SK-N-SH (cell line): ENCODE measurements at regions not wholly inside any gene's neighbourhood (a gene's known extent, or its start where the extent isn't known, plus 50 kb on each side); places are given as distances from the start of the nearest gene placed in this dataset.

Experiments used
- CTCF ChIA-PET: fragments of 300-600, 350-600 bp; formaldehyde crosslinking; extraction: SDS; loops from one replicate; lab custom pipeline; 2021; lab: Yijun Ruan, JAX
- POLR2A ChIA-PET: fragments of 350-600 bp; sonication (Branson Sonifier 250); formaldehyde crosslinking; extraction: SDS; loops from one replicate; lab custom pipeline; 2020; ENCODE audit warnings: antibody characterized with exemption, inconsistent platforms; lab: Yijun Ruan, JAX
- DNase-seq: peaks from one replicate; pipeline ENCODE4 v3.0.0; 2012
- H2AFZ ChIP-seq: fragments of 200-600 bp; sonication (generic); 2 replicates; pipeline ENCODE4 v1.8.1; 2016; ENCODE audit warnings: antibody characterized with exemption, mild to moderate bottlenecking, low read depth
- H3F3A ChIP-seq: fragments of 200-600 bp; sonication (generic); replicated peaks from 2 replicates; pipeline ENCODE3; 2016; ENCODE audit warnings: antibody characterized with exemption, mild to moderate bottlenecking; ENCODE audit not compliant: insufficient read depth
- H3K27ac ChIP-seq, 2 experiments: fragments of 200-500 bp in 1 of 2; fragments of 200-600 bp in 1 of 2; sonication (Bioruptor generic) in 1 of 2; sonication (generic), shearing (Covaris generic) in 1 of 2; 2 replicates each; pipeline versions ENCODE4 v1.5.1 to v1.6.1; 2014 to 2016; ENCODE audit warnings: low read depth in 2 of 2, inconsistent platforms in 1 of 2, low read length in 1 of 2, mild to moderate bottlenecking in 1 of 2, mixed read lengths in 1 of 2
- H3K27me3 ChIP-seq: fragments of 200-600 bp; sonication (generic), shearing (Covaris generic); 2 replicates; pipeline ENCODE4 v1.6.1; 2016; ENCODE audit warnings: mixed run types; ENCODE audit not compliant: insufficient read depth
- H3K36me3 ChIP-seq, 2 experiments: fragments of 200-500 bp in 1 of 2; fragments of 200-600 bp in 1 of 2; sonication (Bioruptor generic) in 1 of 2; sonication (generic) in 1 of 2; replicated peaks in 1 of 2; 2 replicates each; pipeline versions ENCODE3 to v1.5.1; 2014 to 2016; ENCODE audit warnings: low read length in 1 of 2, mild to moderate bottlenecking in 1 of 2; ENCODE audit not compliant: insufficient read depth in 2 of 2, control insufficient read depth in 1 of 2
- H3K4me1 ChIP-seq, 2 experiments: fragments of 200-500 bp in 1 of 2; fragments of 200-600 bp in 1 of 2; sonication (Bioruptor generic) in 1 of 2; sonication (generic), shearing (Covaris generic) in 1 of 2; 2 replicates each; pipeline versions ENCODE4 v1.5.1 to v1.6.1; 2014 to 2016; ENCODE audit warnings: low read depth in 1 of 2, low read length in 1 of 2, mixed run types in 1 of 2; ENCODE audit not compliant: insufficient read depth in 2 of 2, control insufficient read depth in 1 of 2
- H3K4me2 ChIP-seq: fragments of 200-600 bp; sonication (generic), shearing (Covaris generic); 2 replicates; pipeline ENCODE4 v1.6.1; 2017; ENCODE audit warnings: mixed run types
- H3K4me3 ChIP-seq, 2 experiments: fragments of 200-500 bp in 1 of 2; fragments of 200-600 bp in 1 of 2; sonication (Bioruptor generic) in 1 of 2; sonication (generic), shearing (Covaris generic) in 1 of 2; 2 replicates each; pipeline versions ENCODE4 v1.5.1 to v1.8.1; 2014 to 2016; ENCODE audit warnings: low read depth in 2 of 2, inconsistent platforms in 1 of 2, low read length in 1 of 2, mild to moderate bottlenecking in 1 of 2, mixed read lengths in 1 of 2, moderate library complexity in 1 of 2
- H3K79me2 ChIP-seq: fragments of 200-600 bp; sonication (generic); 2 replicates; pipeline ENCODE4 v1.8.1; 2017; ENCODE audit warnings: mild to moderate bottlenecking; ENCODE audit not compliant: insufficient read depth
- H3K9ac ChIP-seq: fragments of 200-600 bp; sonication (generic); 2 replicates; pipeline ENCODE4 v1.6.1; 2017; ENCODE audit warnings: mixed run types
- H3K9me2 ChIP-seq: fragments of 200-600 bp; sonication (generic); 2 replicates; pipeline ENCODE4 v1.6.1; 2017; ENCODE audit warnings: mixed run types
- H3K9me3 ChIP-seq: fragments of 200-600 bp; sonication (generic); 2 replicates; pipeline ENCODE4 v1.6.1; 2017; ENCODE audit warnings: mixed run types, mild to moderate bottlenecking, moderate library complexity
- H4K20me1 ChIP-seq: fragments of 200-600 bp; sonication (generic); 2 replicates; pipeline ENCODE4 v1.6.1; 2017; ENCODE audit warnings: mild to moderate bottlenecking, mixed run types; ENCODE audit not compliant: insufficient read depth
- EP300 ChIP-seq, 2 experiments: IDR thresholded peaks; 2 replicates each; pipeline versions ENCODE4 v1.4.0 to v1.6.1; 2012; ENCODE audit warnings: borderline replicate concordance in 1 of 2, low read depth in 1 of 2, low read length in 1 of 2
- FOXM1 ChIP-seq: IDR thresholded peaks from 2 replicates; pipeline ENCODE4 v1.4.0; 2012; ENCODE audit warnings: low read depth, mild to moderate bottlenecking
- IRF3 ChIP-seq: fragments of 150-350 bp; IDR thresholded peaks from 2 replicates; pipeline ENCODE4 v1.6.1; 2016; ENCODE audit warnings: mild to moderate bottlenecking, low read depth, low read length
- JUND ChIP-seq: IDR thresholded peaks from 2 replicates; pipeline ENCODE4 v1.4.0; 2012
- MEF2A ChIP-seq: IDR thresholded peaks from 2 replicates; pipeline ENCODE4 v1.4.0; 2012; ENCODE audit warnings: low read depth, borderline replicate concordance
- MXI1 ChIP-seq: IDR thresholded peaks from 2 replicates; pipeline ENCODE4 v1.6.1; 2012; ENCODE audit warnings: mild to moderate bottlenecking, low read depth, low read length, improper control_type of control experiment
- NFIC ChIP-seq: IDR thresholded peaks from 2 replicates; pipeline ENCODE4 v1.4.0; 2012; ENCODE audit warnings: borderline replicate concordance
- POLR2AphosphoS5 ChIP-seq: IDR thresholded peaks from 2 replicates; pipeline ENCODE4 v1.6.1; 2012; ENCODE audit warnings: low read depth, low read length
- RCOR1 ChIP-seq: fragments of 150-350 bp; IDR thresholded peaks from 2 replicates; pipeline ENCODE4 v1.6.1; 2017; ENCODE audit warnings: antibody characterized with exemption, low read length
- REST ChIP-seq: IDR thresholded peaks from 2 replicates; pipeline ENCODE4 v1.6.1; 2012; ENCODE audit warnings: mild to moderate bottlenecking, low read depth, low read length, moderate library complexity
- RFX5 ChIP-seq: IDR thresholded peaks from 2 replicates; pipeline ENCODE4 v1.6.1; 2012; ENCODE audit warnings: mild to moderate bottlenecking, improper control_type of control experiment, low read length
- RXRA ChIP-seq: IDR thresholded peaks from 2 replicates; pipeline ENCODE4 v1.4.0; 2012; ENCODE audit warnings: low read depth, mild to moderate bottlenecking, borderline replicate concordance
- TAF1 ChIP-seq: IDR thresholded peaks from 2 replicates; pipeline ENCODE4 v1.6.1; 2012; ENCODE audit warnings: low read depth, mild to moderate bottlenecking, low read length, moderate library complexity, borderline replicate concordance
- TCF12 ChIP-seq: IDR thresholded peaks from 2 replicates; pipeline ENCODE4 v1.4.0; 2012
- TEAD4 ChIP-seq: IDR thresholded peaks from 2 replicates; pipeline ENCODE4 v1.4.0; 2012; ENCODE audit warnings: mild to moderate bottlenecking, borderline replicate concordance; ENCODE audit not compliant: insufficient read depth
- USF1 ChIP-seq: IDR thresholded peaks from 2 replicates; pipeline ENCODE4 v1.4.0; 2012; ENCODE audit warnings: low read depth, borderline replicate concordance
- USF2 ChIP-seq: fragments of 150-350 bp; IDR thresholded peaks from 2 replicates; pipeline ENCODE4 v1.6.1; 2017; ENCODE audit warnings: antibody characterized with exemption, low read length, low read depth, borderline replicate concordance
- ZBTB33 ChIP-seq: IDR thresholded peaks from 2 replicates; pipeline ENCODE4 v1.4.0; 2012; ENCODE audit warnings: low read depth, borderline replicate concordance
- WGBS: methylation state at CpG from one replicate; pipeline ENCODE4 v1.1.6; 2017; ENCODE audit warnings: low lambda C conversion rate; 5-methylcytosine and 5-hydroxymethylcytosine counted together

- Histone ChIP-seq H3K4me3 (no peak overlapping the region), H3K9me2 (no peaks in the 10 kb centered on the region), H3K27me3 (no peaks in the 10 kb centered on the region), H3K9ac (no peak overlapping the region), H3K4me2 (no peak overlapping the region), H2AFZ (no peak overlapping the region), H3K79me2 (no peaks in the 10 kb centered on the region), H3K36me3 (no peaks in the 10 kb centered on the region), H4K20me1 (no peaks in the 10 kb centered on the region), H3K27ac (no peak overlapping the region), H3K4me1 (peaks cover 0 to 5% of the 10 kb centered on the region in 2 experiments; a peak in 1 of 4 replicates), H3K9me3 (no peaks in the 10 kb centered on the region), H3F3A (no peaks in the 10 kb centered on the region)
- POLR2A ChIA-PET = no interaction called here
- CTCF ChIA-PET = no interaction called here
- DNase-seq = no peak
- WGBS = 40% methylated on average over 2 of the region's 2 CpGs
- TF ChIP-seq RXRA = no peak
- TF ChIP-seq NFIC = no peak
- TF ChIP-seq RFX5 = no peak
- no peak for TF ChIP-seq JUND
- TF ChIP-seq TCF12 = no peak
- TF ChIP-seq MXI1 = no peak
- no peak for TF ChIP-seq EP300 (IDR thresholded peaks at IDR 0.05; ENCODE audit: borderline replicate concordance in 1 of 2, low read depth in 1 of 2, low read length in 1 of 2)
Measured at GRCh38 chr10:8310930-8311329, 256.4 kb downstream of the GATA3 start.

GRCh38 chr10:8311526-8312070 lies 257.1 kb downstream of the GATA3 start:
- no peak overlapping the region for H3K9ac ChIP-seq
- peaks cover 0 to 5% of the 10 kb centered on the region in 2 experiments; a peak in 1 of 4 replicates for H3K4me1 ChIP-seq
- WGBS = 82% methylated on average over 2 of the region's 2 CpGs
- H3K4me2 ChIP-seq = no peak overlapping the region
- ChIA-PET CTCF (no interaction called here), POLR2A (no interaction called here)
- no peaks in the 10 kb centered on the region for H3K79me2 ChIP-seq
- H3K9me3 ChIP-seq = no peaks in the 10 kb centered on the region
- H3K36me3 ChIP-seq = no peaks in the 10 kb centered on the region
- H3K4me3 ChIP-seq = no peak overlapping the region
- no peaks in the 10 kb centered on the region for H3F3A ChIP-seq
- H3K9me2 ChIP-seq = no peaks in the 10 kb centered on the region
- no peaks in the 10 kb centered on the region for H4K20me1 ChIP-seq
- H3K27ac ChIP-seq = no peak overlapping the region
- DNase-seq = no peak
- H2AFZ ChIP-seq = no peak overlapping the region
- H3K27me3 ChIP-seq = no peaks in the 10 kb centered on the region
- TF ChIP-seq USF2 = no peak
- no peak for TF ChIP-seq REST
- no peak for TF ChIP-seq TAF1
- no peak for TF ChIP-seq MEF2A
- TF ChIP-seq FOXM1 = no peak
- TF ChIP-seq IRF3 = no peak
- no peak for TF ChIP-seq JUND
- TF ChIP-seq RCOR1 = no peak
- TF ChIP-seq RFX5 = no peak
- no peak for TF ChIP-seq TEAD4
- TF ChIP-seq ZBTB33 = no peak
- TF ChIP-seq RXRA = no peak
- no peak for TF ChIP-seq POLR2AphosphoS5
- TF ChIP-seq USF1 = no peak
